GM12878 (cell line): ENCODE measurements at regions not wholly inside any gene's neighbourhood (a gene's known extent, or its start where the extent isn't known, plus 50 kb on each side); places are given as distances from the start of the nearest gene placed in this dataset.

ENCODE experiments used
- BCL11A ChIP-seq: IDR thresholded peaks from 2 replicates; pipeline ENCODE4 v1.6.1; 2011; ENCODE audit warnings: low read depth, low read length
- CTCF ChIP-seq, 3 experiments: IDR thresholded peaks in 2 of 3; conservative IDR thresholded peaks in 1 of 3; 2 replicates each; pipeline ENCODE4 v1.5.1; 2011; ENCODE audit warnings: low read depth in 3 of 3, low read length in 3 of 3, mild to moderate bottlenecking in 3 of 3, control low read depth in 2 of 3, moderate library complexity in 2 of 3, inconsistent platforms in 1 of 3, mixed read lengths in 1 of 3; ENCODE audit not compliant: control insufficient read depth in 2 of 3, insufficient read depth in 1 of 3; ENCODE audit errors: extremely low read depth in 1 of 3
- EZH2 ChIP-seq: IDR thresholded peaks from 2 replicates; pipeline ENCODE4 v1.6.1; 2012; ENCODE audit warnings: low read depth, mild to moderate bottlenecking, control low read depth, inconsistent platforms, low read length, borderline replicate concordance; ENCODE audit not compliant: control insufficient read depth
- IRF3 ChIP-seq: fragments of 450-650 bp; IDR thresholded peaks from 2 replicates; pipeline ENCODE4 v1.6.1; 2014; ENCODE audit warnings: mild to moderate bottlenecking
- JUND ChIP-seq: IDR thresholded peaks from 2 replicates; pipeline ENCODE4 v1.6.1; 2012; ENCODE audit warnings: low read depth, mild to moderate bottlenecking, low read length, improper control_type of control experiment, moderate library complexity
- MLLT1 ChIP-seq: fragments of 450-650 bp; IDR thresholded peaks from 2 replicates; pipeline ENCODE4 v1.6.1; 2016; ENCODE audit warnings: mild to moderate bottlenecking
- SMC3 ChIP-seq: IDR thresholded peaks from 2 replicates; pipeline ENCODE4 v1.6.1; 2011; ENCODE audit warnings: low read length, improper control_type of control experiment, borderline replicate concordance
- SP1 ChIP-seq: IDR thresholded peaks from one replicate; pipeline ENCODE4 v1.6.1; 2011; ENCODE audit warnings: low read depth, low read length
- SREBF2 ChIP-seq: IDR thresholded peaks from 2 replicates; pipeline ENCODE4 v1.6.1; 2012; ENCODE audit warnings: mild to moderate bottlenecking, low read length
- TAF1 ChIP-seq: IDR thresholded peaks from 2 replicates; pipeline ENCODE4 v1.6.1; 2011; ENCODE audit warnings: mild to moderate bottlenecking, low read depth, low read length, borderline replicate concordance
- ZNF687 ChIP-seq: fragments of 450-650 bp; IDR thresholded peaks from 2 replicates; pipeline ENCODE4 v1.6.1; 2017; ENCODE audit warnings: mild to moderate bottlenecking, moderate library complexity

- TF ChIP-seq IRF3 (no peak), SP1 (no peak), ZNF687 (no peak), SREBF2 (no peak), JUND (no peak), MLLT1 (no peak), BCL11A (no peak), EZH2 (no peak), SMC3 (no peak), TAF1 (no peak), CTCF (IDR thresholded peaks at IDR 0.05 in 2 of 3, conservative IDR thresholded peaks at IDR 0.05 in 1 of 3; ENCODE audit: control insufficient read depth in 2 of 3, extremely low read depth in 1 of 3, insufficient read depth in 1 of 3, low read depth in 3 of 3, low read length in 3 of 3) (no peak)
- TF ChIP-seq, all 136 proteins: peak for 0
These were observed 127.5 kb upstream of the CYP1B1 start (continued) for GRCh38 chr2:38203446-38203810.
